Large intestine (tissue), 3 donors: ENCODE measurements at regions not wholly inside any gene's neighbourhood (a gene's known extent, or its start where the extent isn't known, plus 50 kb on each side); places are given as distances from the start of the nearest gene placed in this dataset.

Source experiments
- DNase-seq, 2 donors: peaks; one replicate each; pipeline versions ENCODE4 v3.0.0 to v3.0.0-alpha.2; 2013
- H3K27ac ChIP-seq: one replicate; pipeline ENCODE4 v1.5.1; 2013; ENCODE audit warnings: low read length
- H3K27me3 ChIP-seq: 2 replicates; pipeline ENCODE4 v1.6.1; 2013; ENCODE audit warnings: low read length; ENCODE audit not compliant: control insufficient read depth, insufficient read depth
- H3K36me3 ChIP-seq: 2 replicates; pipeline ENCODE4 v1.6.1; 2013; ENCODE audit warnings: low read length; ENCODE audit not compliant: control insufficient read depth, insufficient read depth
- H3K4me1 ChIP-seq: one replicate; pipeline ENCODE4 v1.6.1; 2013; ENCODE audit warnings: low read length; ENCODE audit not compliant: control insufficient read depth, insufficient read depth
- H3K4me3 ChIP-seq: one replicate; pipeline ENCODE4 v1.5.1; 2013; ENCODE audit warnings: low read length
- H3K9me3 ChIP-seq: one replicate; pipeline ENCODE4 v1.6.1; 2013; ENCODE audit warnings: mild to moderate bottlenecking, low read depth, low read length, moderate library complexity; ENCODE audit not compliant: control insufficient read depth
- WGBS: methylation state at CpG from one replicate; pipeline ENCODE4 v1.1.5; 2013; ENCODE audit warnings: low lambda C conversion rate; ENCODE audit not compliant: insufficient coverage; 5-methylcytosine and 5-hydroxymethylcytosine counted together

DNA sequence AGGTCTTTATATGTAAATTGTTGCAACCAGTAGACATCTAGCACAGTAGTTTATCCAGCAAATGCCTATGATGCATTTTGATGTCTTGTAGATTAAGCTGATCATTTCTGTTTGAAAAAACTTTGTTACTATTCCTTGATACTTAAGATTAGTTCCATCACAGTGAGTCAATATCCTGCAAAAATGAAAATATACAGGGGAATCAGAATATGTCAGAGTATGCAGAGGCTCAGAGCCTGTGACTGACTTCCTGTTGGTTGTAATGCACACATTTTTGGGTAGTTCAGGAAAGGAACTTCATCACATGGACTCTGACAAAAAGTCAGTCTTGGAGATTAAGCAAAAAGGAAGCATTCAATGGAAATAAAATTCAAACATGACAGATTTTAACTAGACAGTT lies 815.5 kb downstream of the FAT4 start:
- H3K27ac ChIP-seq = no peak overlapping the region
- H3K4me1 ChIP-seq = no peaks in the 10 kb centered on the region
- DNase-seq = no peak
- no peaks in the 10 kb centered on the region for H3K36me3 ChIP-seq
- no peaks in the 10 kb centered on the region for H3K9me3 ChIP-seq
- H3K4me3 ChIP-seq = no peak overlapping the region
- no peaks in the 10 kb centered on the region for H3K27me3 ChIP-seq

DNA sequence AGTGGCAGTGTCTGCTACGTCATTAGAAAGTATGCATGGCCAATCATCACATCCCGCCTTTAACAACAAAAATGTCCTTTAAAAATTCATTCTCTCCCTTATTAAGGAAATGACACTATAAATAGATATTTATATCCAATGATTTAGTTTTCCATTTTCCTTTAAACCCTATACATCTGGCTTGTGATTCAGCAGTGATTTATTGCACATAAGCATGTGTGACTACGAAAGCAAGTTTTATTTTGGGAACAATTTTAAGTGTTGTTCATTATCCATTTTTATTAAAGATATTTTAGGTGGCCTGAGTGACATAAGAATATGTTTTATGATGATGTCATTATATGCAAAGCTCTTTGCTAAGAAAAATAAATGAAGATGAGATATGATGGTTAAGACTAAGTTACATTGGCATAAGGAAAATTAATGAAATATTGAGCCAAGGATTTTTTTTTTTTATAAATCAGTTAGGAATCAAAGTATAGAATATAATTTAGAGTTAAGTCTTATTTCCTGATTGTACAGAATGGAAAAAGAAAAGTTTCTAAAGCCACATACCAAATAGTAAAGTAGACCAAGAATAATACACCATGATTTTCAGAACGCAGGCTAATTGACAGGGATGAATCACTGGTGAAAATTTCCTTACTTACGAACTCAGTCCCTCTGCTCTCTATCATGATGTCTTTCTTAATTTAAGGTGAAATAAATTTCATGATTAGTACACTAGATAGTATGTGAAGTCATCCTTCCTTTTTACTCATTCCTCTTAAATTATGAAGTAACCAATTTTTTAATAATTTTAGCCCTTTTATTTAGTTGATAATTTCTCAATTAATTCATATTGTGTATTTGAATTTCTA lies 822.4 kb downstream of the FAT4 start:
- Histone ChIP-seq H3K9me3 (no peaks in the 10 kb centered on the region), H3K4me1 (no peaks in the 10 kb centered on the region), H3K27ac (no peak overlapping the region), H3K4me3 (no peak overlapping the region), H3K36me3 (no peaks in the 10 kb centered on the region), H3K27me3 (no peaks in the 10 kb centered on the region)
- WGBS = 75% methylated on average over 2 of the region's 5 CpGs
- DNase-seq = no peak

DNA sequence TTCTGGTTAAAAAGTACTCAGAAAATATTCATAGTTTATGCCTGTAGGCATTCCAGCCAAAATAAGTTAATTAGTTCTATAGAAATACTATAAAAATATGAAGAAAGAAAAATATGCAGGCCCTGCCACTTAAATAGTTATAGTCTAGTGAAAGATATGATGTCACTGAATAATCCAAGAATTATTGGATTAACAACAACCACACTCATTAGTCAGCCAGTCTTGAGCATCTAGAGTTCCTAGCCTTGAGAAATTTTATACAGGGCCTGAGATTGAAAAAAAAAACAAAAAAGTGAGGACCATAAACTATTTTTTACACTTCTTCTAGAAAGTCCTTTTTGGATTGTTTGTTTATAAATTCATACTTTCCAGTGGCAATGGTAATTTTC lies 823.0 kb downstream of the FAT4 start:
- no peak overlapping the region for H3K27ac ChIP-seq
- H3K4me3 ChIP-seq = no peak overlapping the region
- no peak for DNase-seq
- H3K36me3 ChIP-seq = no peaks in the 10 kb centered on the region
- H3K4me1 ChIP-seq = no peaks in the 10 kb centered on the region
- H3K9me3 ChIP-seq = no peaks in the 10 kb centered on the region
- H3K27me3 ChIP-seq = no peaks in the 10 kb centered on the region

DNA sequence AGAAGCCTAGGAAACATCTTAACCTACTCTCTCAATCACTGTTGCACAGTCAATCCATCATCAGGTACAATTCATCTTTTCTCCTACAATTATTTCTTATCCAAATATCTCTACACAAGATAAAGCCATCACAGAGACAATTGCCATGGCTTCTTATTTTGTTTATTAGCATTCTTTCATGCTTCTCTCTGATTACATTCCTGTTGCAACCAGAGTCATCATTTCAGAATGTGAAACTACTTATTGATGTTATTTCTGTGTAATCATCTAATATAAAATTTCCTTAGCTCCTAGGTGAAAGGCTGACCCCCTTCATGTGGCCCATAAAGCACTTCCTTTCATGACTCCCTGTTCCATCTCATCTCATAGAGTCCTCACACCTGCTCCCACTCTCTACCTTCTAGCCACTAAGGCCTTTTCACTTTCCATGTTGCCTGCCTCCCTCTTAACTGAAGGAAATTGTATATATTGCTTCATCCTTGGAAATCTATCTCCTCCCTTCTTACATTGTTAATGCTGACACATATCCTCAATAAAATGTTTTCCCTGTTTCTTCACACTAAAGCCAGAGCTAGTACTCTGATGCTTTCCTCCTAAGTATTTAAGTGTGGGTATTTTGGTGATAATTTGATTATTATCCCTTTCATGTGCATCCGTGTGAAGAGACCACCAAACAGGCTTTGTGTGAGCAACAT lies 829.9 kb downstream of the FAT4 start:
- no CpG with 5 or more reads among the region's 1 CpG for WGBS

DNA sequence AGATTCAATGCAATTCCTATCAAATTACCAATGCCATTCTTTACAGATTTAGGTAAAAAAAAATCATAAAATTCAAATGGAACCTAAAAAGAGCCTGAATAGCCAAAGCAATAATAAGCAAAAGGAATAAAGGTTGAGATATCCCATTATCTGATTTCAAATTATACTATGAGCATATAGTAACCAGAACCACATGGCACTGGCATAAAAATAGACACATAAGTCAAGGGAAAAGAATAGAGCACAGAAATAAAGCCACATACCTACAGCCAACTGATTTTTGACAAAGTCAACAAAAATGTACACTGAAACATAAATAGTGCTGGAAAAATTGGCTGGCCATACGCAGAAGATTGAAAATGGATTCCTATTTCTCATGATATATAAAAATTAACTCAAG lies 853.7 kb downstream of the FAT4 start:
- no peak overlapping the region for H3K27ac ChIP-seq
- H3K4me1 ChIP-seq = no peaks in the 10 kb centered on the region
- H3K4me3 ChIP-seq = no peak overlapping the region
- no peaks in the 10 kb centered on the region for H3K27me3 ChIP-seq
- no CpG with 5 or more reads among the region's 1 CpG for WGBS
- H3K9me3 ChIP-seq = no peaks in the 10 kb centered on the region
- H3K36me3 ChIP-seq = no peaks in the 10 kb centered on the region
- DNase-seq = no peak

More for the DNA sequence above, 829.9 kb downstream of the FAT4 start:
- Histone ChIP-seq H3K4me1 (no peaks in the 10 kb centered on the region), H3K9me3 (no peaks in the 10 kb centered on the region), H3K36me3 (no peaks in the 10 kb centered on the region), H3K27ac (no peak overlapping the region), H3K27me3 (no peaks in the 10 kb centered on the region), H3K4me3 (no peak overlapping the region)
- DNase-seq = no peak

DNA sequence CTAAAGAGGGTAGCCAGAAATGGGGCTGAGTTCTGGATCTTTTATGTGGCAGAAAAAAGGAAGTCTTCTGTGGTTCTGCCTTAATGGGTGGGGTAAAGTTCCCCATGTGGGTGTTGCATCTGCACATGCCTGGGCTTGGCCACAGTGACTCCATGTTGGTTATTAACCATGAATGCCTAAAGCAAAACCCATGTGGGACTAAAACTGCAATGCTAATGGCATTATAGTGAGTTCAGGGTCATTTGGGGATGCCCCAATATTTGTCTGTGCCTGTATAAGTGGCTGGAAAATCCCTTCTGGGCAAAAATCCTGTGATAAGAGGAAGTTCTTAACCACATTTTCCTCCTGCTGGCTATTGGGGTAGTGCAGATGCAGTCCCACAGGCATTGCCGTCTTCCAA lies 857.4 kb downstream of the FAT4 start:
- H3K9me3 ChIP-seq = no peaks in the 10 kb centered on the region
- WGBS = 80% methylated on average over 1 of the region's 1 CpG
- no peak overlapping the region for H3K4me3 ChIP-seq
- no peak overlapping the region for H3K27ac ChIP-seq
- no peak for DNase-seq
- no peaks in the 10 kb centered on the region for H3K4me1 ChIP-seq
- no peaks in the 10 kb centered on the region for H3K27me3 ChIP-seq
- no peaks in the 10 kb centered on the region for H3K36me3 ChIP-seq

DNA sequence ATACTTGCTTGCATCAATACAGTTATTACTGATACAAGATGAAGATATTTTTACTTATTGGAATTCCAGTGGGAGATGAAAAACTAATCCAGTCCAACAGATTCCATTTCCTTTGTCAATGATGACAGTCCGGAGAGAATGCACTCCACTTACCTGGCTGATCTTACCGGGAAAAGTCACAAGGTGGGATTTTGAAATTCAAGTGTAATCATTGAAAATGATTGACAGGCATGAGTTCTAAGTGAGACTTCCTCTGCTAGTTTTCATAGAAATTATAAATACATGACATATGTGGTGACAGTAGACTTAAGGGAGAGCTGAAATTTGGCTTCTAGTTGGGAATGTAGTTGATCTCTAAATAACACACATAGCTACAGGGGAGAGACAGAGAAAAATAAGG lies 859.9 kb downstream of the FAT4 start:
- 95% methylated on average over 2 of the region's 2 CpGs for WGBS

DNA sequence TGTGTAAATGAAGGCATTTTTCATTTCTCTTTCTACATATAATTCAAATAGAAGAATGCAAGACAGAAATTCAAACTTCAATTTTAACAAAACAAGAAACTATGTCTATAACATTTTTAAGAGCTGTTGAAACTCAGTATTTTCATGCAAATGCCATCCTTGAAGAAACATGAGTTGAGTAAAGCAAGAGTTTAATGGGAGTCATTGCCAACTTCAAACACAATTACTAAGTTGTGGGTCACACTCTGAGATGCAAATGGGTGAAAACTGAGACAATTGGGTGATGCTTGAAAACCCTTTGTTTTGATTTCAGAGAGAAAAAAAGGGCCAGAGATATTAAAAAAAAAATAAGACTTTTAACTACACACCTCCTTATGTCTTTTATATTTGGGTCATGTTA lies 865.9 kb downstream of the FAT4 start:
- no peak overlapping the region for H3K4me3 ChIP-seq
- no peak overlapping the region for H3K27ac ChIP-seq
- DNase-seq = no peak
- no peaks in the 10 kb centered on the region for H3K36me3 ChIP-seq
- no peaks in the 10 kb centered on the region for H3K4me1 ChIP-seq
- no peaks in the 10 kb centered on the region for H3K27me3 ChIP-seq
- H3K9me3 ChIP-seq = no peaks in the 10 kb centered on the region

More for the DNA sequence above, 859.9 kb downstream of the FAT4 start:
- Histone ChIP-seq H3K9me3 (no peaks in the 10 kb centered on the region), H3K27me3 (no peaks in the 10 kb centered on the region), H3K36me3 (no peaks in the 10 kb centered on the region), H3K4me1 (no peaks in the 10 kb centered on the region), H3K4me3 (no peak overlapping the region), H3K27ac (no peak overlapping the region)
- no peak for DNase-seq

DNA sequence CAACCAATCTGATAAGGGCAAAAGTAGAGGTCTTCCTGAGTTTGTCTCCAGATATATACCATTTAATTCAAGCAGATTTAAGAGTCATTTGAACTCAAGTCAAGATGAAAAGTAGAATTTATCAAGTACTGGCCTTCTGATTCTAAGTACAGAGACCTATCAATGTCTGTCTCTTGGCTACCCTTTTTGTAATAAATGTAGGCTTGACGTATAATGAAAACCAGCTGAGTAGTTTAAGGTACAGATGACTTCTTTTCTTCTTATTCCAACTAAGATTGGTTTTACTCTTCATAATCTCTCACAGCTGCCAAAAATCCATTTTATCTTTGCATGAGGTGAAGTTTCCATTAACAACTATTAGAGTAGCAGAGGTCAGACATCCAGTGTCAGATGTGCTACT lies 867.6 kb downstream of the FAT4 start:
- 80% methylated on average over 1 of the region's 1 CpG for WGBS
- DNase-seq = no peak
- Histone ChIP-seq H3K36me3 (no peaks in the 10 kb centered on the region), H3K9me3 (no peaks in the 10 kb centered on the region), H3K4me3 (no peak overlapping the region), H3K27me3 (no peaks in the 10 kb centered on the region), H3K4me1 (no peaks in the 10 kb centered on the region), H3K27ac (no peak overlapping the region)

DNA sequence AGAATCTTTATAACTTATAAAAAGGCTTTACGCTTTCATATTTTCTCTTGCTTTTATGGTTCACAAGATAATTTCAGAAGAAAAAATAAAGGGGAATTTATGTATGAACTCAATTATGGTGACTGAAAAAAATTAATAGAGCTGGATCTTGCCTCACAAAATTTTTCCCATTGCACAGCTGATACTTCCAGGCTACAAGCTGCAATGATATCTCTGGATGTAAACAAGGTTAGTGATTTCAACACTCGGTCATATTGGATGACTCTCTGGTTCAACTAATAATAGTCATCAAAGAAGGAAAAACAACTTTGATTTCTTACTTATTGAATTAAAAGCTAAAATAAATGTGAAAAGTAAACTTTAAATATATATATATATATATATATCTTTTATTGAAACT lies 868.0 kb downstream of the FAT4 start:
- 100% methylated on average over 1 of the region's 2 CpGs for WGBS
- Histone ChIP-seq H3K4me3 (no peak overlapping the region), H3K36me3 (no peaks in the 10 kb centered on the region), H3K4me1 (no peaks in the 10 kb centered on the region), H3K27me3 (no peaks in the 10 kb centered on the region), H3K9me3 (no peaks in the 10 kb centered on the region), H3K27ac (no peak overlapping the region)
- no peak for DNase-seq

DNA sequence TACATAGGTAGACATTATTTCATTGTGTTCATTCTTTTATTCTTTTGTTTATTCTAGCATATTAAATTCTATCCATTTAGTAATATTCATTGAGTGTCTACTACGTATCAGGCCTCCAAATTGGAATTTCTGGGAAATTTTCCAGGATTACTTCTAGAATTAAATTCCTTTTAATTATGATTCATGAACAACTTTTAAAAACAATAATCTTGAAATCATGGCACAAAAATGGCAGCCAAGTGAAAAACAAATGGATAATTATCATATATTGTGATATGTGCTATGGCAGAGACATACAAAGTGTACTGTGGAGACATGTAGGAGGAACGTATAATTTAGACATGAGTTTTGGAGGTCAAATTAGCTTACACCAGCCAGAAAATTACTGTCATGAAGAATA lies 868.5 kb downstream of the FAT4 start:
- Histone ChIP-seq H3K36me3 (no peaks in the 10 kb centered on the region), H3K4me1 (no peaks in the 10 kb centered on the region), H3K9me3 (no peaks in the 10 kb centered on the region), H3K27ac (no peak overlapping the region), H3K27me3 (no peaks in the 10 kb centered on the region), H3K4me3 (no peak overlapping the region)
- DNase-seq = no peak
- WGBS = 100% methylated on average over 2 of the region's 2 CpGs
